Thoracic aorta (tissue), 2 donors: ENCODE measurements at regions not wholly inside any gene's neighbourhood (a gene's known extent, or its start where the extent isn't known, plus 50 kb on each side); places are given as distances from the start of the nearest gene placed in this dataset.

Experiments
- ATAC-seq: fragments of 150-250 bp; one replicate; pipeline ENCODE4 v1.8.0; 2017; ENCODE audit warnings: low read depth; ENCODE audit not compliant: insufficient number of reproducible peaks, low FRiP score
- DNase-seq: peaks from one replicate; pipeline ENCODE4 v3.0.0-alpha.2; 2020; ENCODE audit warnings: low spot score
- H3K27ac ChIP-seq, 2 donors: fragments of 200-600 bp; sonication (generic); 1 replicate in 1 of 2; 2 replicates in 1 of 2; pipeline ENCODE4 v1.5.1; 2016; ENCODE audit warnings: mild to moderate bottlenecking in 2 of 2, moderate library complexity in 2 of 2
- H3K27me3 ChIP-seq: fragments of 200-600 bp; sonication (generic); replicated peaks from 2 replicates; pipeline ENCODE4 v1.6.0; 2016; ENCODE audit warnings: mild to moderate bottlenecking; ENCODE audit not compliant: insufficient read depth
- H3K36me3 ChIP-seq: fragments of 200-600 bp; sonication (generic); one replicate; pipeline ENCODE4 v1.5.1; 2016
- H3K4me1 ChIP-seq, 2 donors: fragments of 200-600 bp; sonication (generic); 1 replicate in 1 of 2; 2 replicates in 1 of 2; pipeline versions ENCODE4 v1.5.1 to v1.6.0; 2016; ENCODE audit warnings: low read depth in 2 of 2, mild to moderate bottlenecking in 1 of 2; ENCODE audit not compliant: control insufficient read depth in 1 of 2
- H3K4me3 ChIP-seq: fragments of 200-600 bp; sonication (generic); 2 replicates; pipeline ENCODE4 v1.5.1; 2016; ENCODE audit warnings: mild to moderate bottlenecking
- H3K9me3 ChIP-seq: fragments of 200-600 bp; sonication (generic); 2 replicates; pipeline ENCODE4 v1.5.1; 2016
- TF ChIP-seq, protein P1 (sequence below): fragments of 200-600 bp; sonication (generic); IDR thresholded peaks from one replicate; pipeline ENCODE4 v1.5.1; 2019; ENCODE audit warnings: antibody characterized with exemption

DNA sequence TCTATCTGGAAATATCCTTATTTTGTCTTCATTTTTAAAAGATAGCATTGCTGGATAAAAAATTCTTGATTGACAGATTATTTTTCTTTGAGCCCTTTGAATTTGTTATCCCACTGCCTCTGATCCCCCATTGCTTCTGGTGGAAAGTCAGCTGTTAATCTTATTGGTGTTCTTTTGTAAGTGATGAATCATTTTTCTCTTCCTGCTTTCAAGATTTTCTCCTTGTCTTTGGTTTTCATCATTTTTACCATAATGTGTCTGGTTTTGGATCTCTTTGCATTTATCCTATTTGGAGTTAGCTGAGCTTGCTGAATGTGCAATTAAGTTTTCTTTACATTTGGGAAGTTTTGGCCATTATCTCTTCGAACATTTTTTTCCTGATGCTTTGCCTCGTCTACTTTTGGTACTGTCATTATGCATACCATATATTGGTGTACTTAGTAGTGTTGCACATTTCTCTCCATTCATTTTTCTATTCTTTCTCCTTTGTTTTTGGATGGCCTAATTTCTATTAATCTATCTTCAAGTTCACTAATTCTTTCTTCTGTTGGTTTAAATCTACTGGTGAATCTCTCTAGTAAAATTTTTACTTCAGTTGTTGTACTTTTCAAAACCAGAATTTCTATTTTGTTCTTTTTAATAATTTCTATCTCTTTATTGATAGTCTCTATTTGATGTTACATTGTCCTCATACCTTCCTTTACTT lies 440.0 kb upstream of the PROK2 start:
- peaks cover 19% of the 10 kb centered on the region for H3K9me3 ChIP-seq
- no peak overlapping the region for H3K27ac ChIP-seq
- DNase-seq: no peak
- no peak overlapping the region for H3K4me3 ChIP-seq
- ATAC-seq: no peak
- no peaks in the 10 kb centered on the region for H3K36me3 ChIP-seq
- peaks cover 3 to 13% of the 10 kb centered on the region in 2 donors for H3K4me1 ChIP-seq
- TF ChIP-seq, protein P1, sequence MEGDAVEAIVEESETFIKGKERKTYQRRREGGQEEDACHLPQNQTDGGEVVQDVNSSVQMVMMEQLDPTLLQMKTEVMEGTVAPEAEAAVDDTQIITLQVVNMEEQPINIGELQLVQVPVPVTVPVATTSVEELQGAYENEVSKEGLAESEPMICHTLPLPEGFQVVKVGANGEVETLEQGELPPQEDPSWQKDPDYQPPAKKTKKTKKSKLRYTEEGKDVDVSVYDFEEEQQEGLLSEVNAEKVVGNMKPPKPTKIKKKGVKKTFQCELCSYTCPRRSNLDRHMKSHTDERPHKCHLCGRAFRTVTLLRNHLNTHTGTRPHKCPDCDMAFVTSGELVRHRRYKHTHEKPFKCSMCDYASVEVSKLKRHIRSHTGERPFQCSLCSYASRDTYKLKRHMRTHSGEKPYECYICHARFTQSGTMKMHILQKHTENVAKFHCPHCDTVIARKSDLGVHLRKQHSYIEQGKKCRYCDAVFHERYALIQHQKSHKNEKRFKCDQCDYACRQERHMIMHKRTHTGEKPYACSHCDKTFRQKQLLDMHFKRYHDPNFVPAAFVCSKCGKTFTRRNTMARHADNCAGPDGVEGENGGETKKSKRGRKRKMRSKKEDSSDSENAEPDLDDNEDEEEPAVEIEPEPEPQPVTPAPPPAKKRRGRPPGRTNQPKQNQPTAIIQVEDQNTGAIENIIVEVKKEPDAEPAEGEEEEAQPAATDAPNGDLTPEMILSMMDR: no peak
- H3K27me3 ChIP-seq: no peaks in the 10 kb centered on the region

DNA sequence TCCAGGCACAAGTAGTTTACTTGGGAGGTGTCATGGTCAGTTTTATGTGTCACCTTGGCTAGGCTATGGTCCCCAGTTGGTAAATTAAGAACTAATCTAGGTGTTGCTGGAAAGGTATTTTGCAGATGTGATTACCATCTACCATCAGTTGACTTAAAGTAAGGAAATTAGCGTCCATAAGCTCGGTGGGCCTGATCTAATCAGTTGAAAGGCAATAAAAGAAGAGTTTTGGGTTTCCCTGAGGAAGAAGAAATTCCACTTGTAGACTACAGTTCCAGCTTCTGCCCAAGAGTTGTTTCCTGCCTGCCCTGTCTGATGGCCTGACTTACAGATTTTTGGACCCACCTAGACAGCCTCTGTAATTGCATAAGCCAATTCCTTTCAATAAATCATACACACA lies 438.7 kb upstream of the PROK2 start:
- ATAC-seq: no peak

DNA sequence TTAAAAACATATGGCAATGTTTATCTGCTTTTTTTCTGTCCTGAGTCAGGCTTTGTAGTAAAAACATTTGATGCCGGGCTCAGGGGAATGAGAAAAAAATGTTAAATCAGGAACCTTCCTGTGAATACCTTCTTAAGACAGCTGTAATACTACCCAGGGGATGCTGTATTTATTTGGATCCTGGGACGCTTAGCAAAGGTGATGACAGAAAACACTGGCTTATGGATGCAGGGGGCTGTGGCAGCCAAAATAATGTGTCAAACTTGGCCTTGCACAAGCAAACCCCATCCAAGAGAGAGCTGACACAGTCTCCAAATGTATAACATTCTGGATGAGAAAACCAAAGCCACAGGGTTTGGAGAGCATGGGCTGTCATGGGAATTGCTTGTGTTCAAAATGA lies 438.2 kb upstream of the PROK2 start:
- H3K4me3 ChIP-seq: no peak overlapping the region
- no peaks in the 10 kb centered on the region for H3K36me3 ChIP-seq
- H3K27ac ChIP-seq: no peak overlapping the region
- peaks cover 19% of the 10 kb centered on the region for H3K9me3 ChIP-seq
- ATAC-seq (no peak), DNase-seq (no peak)
- H3K27me3 ChIP-seq: no peaks in the 10 kb centered on the region
- peaks cover 3 to 7% of the 10 kb centered on the region in 2 donors for H3K4me1 ChIP-seq
- TF ChIP-seq, protein P1: no peak

More for the DNA sequence above, 438.7 kb upstream of the PROK2 start:
- H3K27me3 ChIP-seq: no peaks in the 10 kb centered on the region
- TF ChIP-seq, protein P1: no peak
- H3K9me3 ChIP-seq: peaks cover 19% of the 10 kb centered on the region
- DNase-seq: no peak
- H3K27ac ChIP-seq: no peak overlapping the region
- H3K36me3 ChIP-seq: no peaks in the 10 kb centered on the region
- H3K4me3 ChIP-seq: no peak overlapping the region
- peaks cover 3 to 7% of the 10 kb centered on the region in 2 donors for H3K4me1 ChIP-seq

DNA sequence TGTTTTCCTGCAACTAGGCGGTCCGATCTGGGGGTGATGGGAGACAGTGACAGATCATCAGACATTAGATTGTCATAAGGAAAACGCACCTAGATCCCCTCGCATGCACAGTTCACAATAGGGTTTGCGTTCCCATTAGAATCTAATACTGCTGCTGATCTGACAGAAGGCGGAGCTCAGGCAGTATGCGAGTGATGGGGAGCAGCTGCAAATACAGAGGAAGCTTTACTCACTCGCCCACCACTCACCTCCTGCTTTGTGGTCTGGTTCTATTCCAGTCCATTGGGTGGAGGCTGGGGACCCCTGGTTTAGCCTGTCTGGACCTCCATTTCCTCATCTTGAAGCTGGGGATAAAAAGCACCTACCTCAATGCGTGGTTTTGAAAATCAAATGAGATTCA lies 437.5 kb upstream of the PROK2 start:
- no peak for ATAC-seq

DNA sequence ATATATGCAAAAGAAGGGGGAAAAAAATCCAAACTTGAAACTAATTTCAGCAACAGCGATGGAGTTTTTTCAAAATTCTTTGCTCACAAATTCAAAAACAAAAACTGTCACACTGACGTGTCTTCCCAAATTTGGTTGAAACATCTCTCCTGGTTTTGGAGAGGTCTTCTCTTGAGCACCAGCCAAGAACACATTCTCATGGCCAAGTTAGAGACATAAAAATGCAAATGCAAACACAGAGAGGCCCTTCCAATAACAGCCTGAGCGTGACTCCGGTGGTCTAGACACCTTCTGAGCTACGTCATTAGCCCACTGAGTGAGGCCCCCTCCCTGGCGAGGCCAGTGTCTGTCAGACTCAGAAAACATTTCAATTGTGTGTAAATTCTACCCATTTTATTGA lies 436.0 kb upstream of the PROK2 start:
- Histone ChIP-seq H3K4me3 (no peak overlapping the region), H3K27ac (no peak overlapping the region), H3K36me3 (no peaks in the 10 kb centered on the region), H3K9me3 (peaks cover 19% of the 10 kb centered on the region), H3K27me3 (no peaks in the 10 kb centered on the region), H3K4me1 (peaks cover 3 to 7% of the 10 kb centered on the region in 2 donors)
- DNase-seq (no peak), ATAC-seq (no peak)
- TF ChIP-seq, protein P1: no peak

More for the DNA sequence above, 437.5 kb upstream of the PROK2 start:
- H3K27me3 ChIP-seq: no peaks in the 10 kb centered on the region
- no peak for DNase-seq
- no peak overlapping the region for H3K4me3 ChIP-seq
- no peaks in the 10 kb centered on the region for H3K36me3 ChIP-seq
- TF ChIP-seq, protein P1: no peak
- peaks cover 19% of the 10 kb centered on the region for H3K9me3 ChIP-seq
- peaks cover 3 to 7% of the 10 kb centered on the region in 2 donors for H3K4me1 ChIP-seq
- H3K27ac ChIP-seq: no peak overlapping the region
